Bronchial epithelial cell (primary cell): ENCODE measurements at regions not wholly inside any gene's neighbourhood (a gene's known extent, or its start where the extent isn't known, plus 50 kb on each side); places are given as distances from the start of the nearest gene placed in this dataset.
"Not testable (repeated sequence)": the region's sequence is repeated elsewhere in the genome, so short reads cannot be mapped to it uniquely, and the experiment has no call there.

Experiments
- DNase-seq: peaks from one replicate; pipeline ENCODE4 v3.0.0-alpha.2; 2010; ENCODE audit warnings: low read depth
- FAIRE-seq: peaks from 2 replicates; lab custom pipeline; 2011; peaks lifted over from hg19 to GRCh38; lab: Jason Lieb, UNC
- H3K27me3 ChIP-seq: 2 replicates; pipeline ENCODE4 v1.5.1; 2011; ENCODE audit warnings: low read length; ENCODE audit not compliant: control insufficient read depth, insufficient read depth
- H3K36me3 ChIP-seq: 2 replicates; pipeline ENCODE4 v1.5.1; 2011; ENCODE audit warnings: low read length; ENCODE audit not compliant: control insufficient read depth, insufficient read depth
- H3K4me3 ChIP-seq: 2 replicates; pipeline ENCODE4 v1.5.1; 2011; ENCODE audit warnings: mild to moderate bottlenecking, low read depth, low read length, control low read depth
- TF ChIP-seq, protein P1 (sequence below): IDR thresholded peaks from 2 replicates; pipeline ENCODE4 v1.5.1; 2011; ENCODE audit warnings: mild to moderate bottlenecking, moderate library complexity, low read length, control low read depth, inconsistent platforms; ENCODE audit not compliant: insufficient read depth, severe bottlenecking

DNA sequence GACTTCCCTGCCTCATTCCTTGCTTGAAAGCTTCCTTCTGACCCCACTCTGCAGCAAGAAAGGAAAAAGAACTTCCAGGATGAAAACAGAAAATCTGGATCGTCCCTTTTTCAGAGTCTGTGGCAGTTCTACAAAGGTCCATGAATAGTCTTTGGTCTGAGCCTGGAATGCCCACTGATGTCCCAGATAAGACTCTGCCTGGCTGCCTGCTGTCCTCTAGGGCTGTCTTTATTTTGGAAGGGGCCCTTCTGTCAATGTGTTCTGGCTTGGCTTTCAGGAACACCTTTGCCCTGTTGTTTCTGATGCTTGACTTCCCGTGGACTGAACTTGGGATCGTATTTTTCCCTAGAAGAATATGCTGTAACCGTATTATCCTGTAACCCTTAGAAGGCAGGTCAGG lies 114.7 kb upstream of the LNX1 start:
- H3K4me3 ChIP-seq = no peak overlapping the region
- H3K27me3 ChIP-seq = no peaks in the 10 kb centered on the region
- TF ChIP-seq, protein P1, sequence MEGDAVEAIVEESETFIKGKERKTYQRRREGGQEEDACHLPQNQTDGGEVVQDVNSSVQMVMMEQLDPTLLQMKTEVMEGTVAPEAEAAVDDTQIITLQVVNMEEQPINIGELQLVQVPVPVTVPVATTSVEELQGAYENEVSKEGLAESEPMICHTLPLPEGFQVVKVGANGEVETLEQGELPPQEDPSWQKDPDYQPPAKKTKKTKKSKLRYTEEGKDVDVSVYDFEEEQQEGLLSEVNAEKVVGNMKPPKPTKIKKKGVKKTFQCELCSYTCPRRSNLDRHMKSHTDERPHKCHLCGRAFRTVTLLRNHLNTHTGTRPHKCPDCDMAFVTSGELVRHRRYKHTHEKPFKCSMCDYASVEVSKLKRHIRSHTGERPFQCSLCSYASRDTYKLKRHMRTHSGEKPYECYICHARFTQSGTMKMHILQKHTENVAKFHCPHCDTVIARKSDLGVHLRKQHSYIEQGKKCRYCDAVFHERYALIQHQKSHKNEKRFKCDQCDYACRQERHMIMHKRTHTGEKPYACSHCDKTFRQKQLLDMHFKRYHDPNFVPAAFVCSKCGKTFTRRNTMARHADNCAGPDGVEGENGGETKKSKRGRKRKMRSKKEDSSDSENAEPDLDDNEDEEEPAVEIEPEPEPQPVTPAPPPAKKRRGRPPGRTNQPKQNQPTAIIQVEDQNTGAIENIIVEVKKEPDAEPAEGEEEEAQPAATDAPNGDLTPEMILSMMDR = no peak
- FAIRE-seq (peak; percentile 28), DNase-seq (no peak)
- H3K36me3 ChIP-seq = no peaks in the 10 kb centered on the region

DNA sequence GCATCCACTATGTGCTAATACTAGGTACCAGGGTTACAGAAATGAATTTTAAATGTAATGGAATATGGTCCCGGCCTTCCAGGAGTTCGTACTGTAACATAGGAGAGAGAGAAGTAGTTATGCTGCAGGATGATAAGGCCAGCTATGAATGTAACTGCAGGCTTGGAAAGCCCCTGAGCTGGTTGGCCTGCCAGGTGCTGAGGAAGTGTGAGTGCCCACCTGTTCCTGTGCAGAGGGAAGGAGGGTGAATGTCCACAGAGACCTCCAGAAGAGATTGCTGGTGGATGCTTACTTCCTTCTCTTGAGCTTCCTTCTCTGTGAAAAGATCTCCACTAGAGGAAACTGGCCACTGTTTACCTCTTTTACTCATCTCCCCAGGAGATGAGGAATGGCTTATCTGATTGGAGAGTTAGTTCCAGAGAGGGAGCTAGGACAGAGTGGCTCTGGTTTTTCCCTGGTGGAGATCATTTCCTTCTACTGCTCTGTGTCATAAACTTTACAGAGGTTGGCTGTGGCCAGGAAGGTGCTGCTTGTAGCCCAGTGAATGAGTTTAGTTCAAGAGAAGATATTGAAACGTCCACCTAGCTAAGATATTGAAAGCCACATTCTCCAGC lies 114.0 kb upstream of the LNX1 start:
- Histone ChIP-seq H3K4me3 (no peak overlapping the region), H3K36me3 (no peaks in the 10 kb centered on the region), H3K27me3 (no peaks in the 10 kb centered on the region)
- FAIRE-seq = peak; percentile 58
- DNase-seq = no peak
- TF ChIP-seq, protein P1 = no peak

DNA sequence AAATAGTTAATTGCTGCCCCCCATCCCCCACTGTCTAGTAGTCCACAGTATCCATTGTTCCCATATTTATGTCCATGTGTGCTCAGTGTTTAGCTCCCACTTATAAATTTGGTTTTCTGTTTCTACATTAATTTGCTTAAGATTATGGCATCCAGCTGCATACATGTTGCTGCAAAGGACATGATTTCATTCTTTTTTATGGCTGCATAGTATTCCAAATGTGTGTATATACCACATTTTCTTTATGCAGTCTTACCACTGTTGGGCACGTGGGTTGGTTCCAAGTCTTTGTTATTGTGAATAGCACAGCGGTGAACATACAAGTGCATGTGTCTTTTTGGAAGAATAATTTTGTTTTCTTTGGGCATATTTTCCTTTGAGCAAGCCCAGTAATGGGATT lies 113.0 kb upstream of the LNX1 start:
- TF ChIP-seq, protein P1 = no peak
- Histone ChIP-seq H3K36me3 (no peaks in the 10 kb centered on the region), H3K4me3 (no peak overlapping the region), H3K27me3 (no peaks in the 10 kb centered on the region)
- no peak for FAIRE-seq
- no peak for DNase-seq

- Histone ChIP-seq H3K36me3 (no peaks in the 10 kb centered on the region), H3K4me3 (no peak overlapping the region), H3K27me3 (no peaks in the 10 kb centered on the region)
- DNase-seq (no peak), FAIRE-seq (no peak)
- TF ChIP-seq, protein P1 = no peak
Measured at GRCh38 chr4:53703267-53703655, 112.0 kb upstream of the LNX1 start.

- DNase-seq (peak; percentile 33), FAIRE-seq (no peak)
- Histone ChIP-seq H3K27me3 (no peaks in the 10 kb centered on the region), H3K4me3 (no peak overlapping the region), H3K36me3 (no peaks in the 10 kb centered on the region)
- TF ChIP-seq, protein P1 = no peak
Measured at GRCh38 chr4:53702334-53703266, 111.3 kb upstream of the LNX1 start.

GRCh38 chr4:53701260-53701659 lies 110.0 kb upstream of the LNX1 start:
- H3K27me3 ChIP-seq, H3K36me3 ChIP-seq, H3K4me3 ChIP-seq, FAIRE-seq, DNase-seq: not testable (repeated sequence)

DNA sequence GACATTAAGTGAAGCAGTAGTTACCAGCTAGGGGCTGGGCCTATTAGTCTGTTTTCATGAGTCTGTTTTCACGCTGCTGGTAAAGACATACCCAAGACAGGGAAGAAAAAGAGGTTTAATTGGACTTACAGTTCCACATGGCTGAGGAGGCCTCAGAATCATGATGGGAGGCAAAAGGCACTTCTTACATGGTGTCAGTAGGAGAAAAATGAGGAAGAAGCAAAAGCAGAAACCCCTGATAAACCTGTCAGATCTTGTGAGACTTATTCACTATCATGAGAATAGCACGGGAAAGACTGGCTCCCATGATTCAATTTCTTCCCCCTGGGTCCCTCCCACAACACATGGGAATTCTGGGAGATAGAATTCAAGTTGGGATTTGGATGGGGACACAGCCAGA lies 108.0 kb upstream of the LNX1 start:
- DNase-seq = not testable (repeated sequence)

More for the DNA sequence above, 108.0 kb upstream of the LNX1 start:
- not testable (repeated sequence) for H3K4me3 ChIP-seq, H3K27me3 ChIP-seq, FAIRE-seq, H3K36me3 ChIP-seq
